B cell (primary cell): ENCODE measurements at regions not wholly inside any gene's neighbourhood (a gene's known extent, or its start where the extent isn't known, plus 50 kb on each side); places are given as distances from the start of the nearest gene placed in this dataset.

Source experiments
- ATAC-seq: fragments of 200-7000 bp; cut with Tn5 transposase; one replicate; pipeline ENCODE4 v1.10.0; 2021; ENCODE audit warnings: low read depth, mild to moderate bottlenecking, moderate number of reproducible peaks, moderate library complexity
- CTCF ChIA-PET: fragments of 350-600 bp; sonication (Branson Sonifier 250); formaldehyde crosslinking; loops from one replicate; lab custom pipeline; 2021; ENCODE audit warnings: antibody characterized with exemption, inconsistent platforms; lab: Charles Lee
- POLR2A ChIA-PET: fragments of 350-600 bp; sonication (Branson Sonifier 250); formaldehyde crosslinking; loops from one replicate; lab custom pipeline; 2021; ENCODE audit warnings: antibody characterized with exemption; lab: Charles Lee
- DNase-seq: peaks from one replicate; pipeline ENCODE4 v3.0.0; 2013
- H2AFZ ChIP-seq: 2 replicates; pipeline ENCODE4 v1.6.1; 2012; ENCODE audit warnings: mild to moderate bottlenecking, low read depth, low read length; ENCODE audit not compliant: insufficient read depth, poor library complexity, severe bottlenecking
- H3K27ac ChIP-seq, 2 donors: 1 replicate in 1 of 2; 2 replicates in 1 of 2; pipeline ENCODE4 v1.5.1; 2012 to 2013; ENCODE audit warnings: low read length in 2 of 2, mild to moderate bottlenecking in 2 of 2, moderate library complexity in 1 of 2
- H3K27me3 ChIP-seq, 4 experiments: fragments of 200-600 bp in 1 of 4; sonication (generic) in 1 of 4; replicated peaks in 1 of 4; 1 replicate in 2 of 4; 2 replicates in 2 of 4; pipeline versions ENCODE4 v1.6.1 to v1.7.0; 2013 to 2016; ENCODE audit warnings: low read length in 3 of 4, mild to moderate bottlenecking in 2 of 4, mixed read lengths in 1 of 4, moderate library complexity in 1 of 4; ENCODE audit not compliant: insufficient read depth in 4 of 4, control insufficient read depth in 3 of 4; ENCODE audit errors: control extremely low read depth in 1 of 4
- H3K36me3 ChIP-seq, 2 experiments: replicated peaks in 1 of 2; 1 replicate in 1 of 2; 2 replicates in 1 of 2; pipeline versions ENCODE4 v1.6.1 to v1.7.1; 2013; ENCODE audit warnings: low read length in 1 of 2; ENCODE audit not compliant: insufficient read depth in 2 of 2, control insufficient read depth in 1 of 2; ENCODE audit errors: control extremely low read depth in 1 of 2, extremely low read depth in 1 of 2
- H3K4me1 ChIP-seq, 2 donors: fragments of 200-600 bp in 1 of 2; sonication (generic) in 1 of 2; 1 replicate in 1 of 2; 2 replicates in 1 of 2; pipeline versions ENCODE4 v1.5.1 to v1.6.1; 2013 to 2017; ENCODE audit warnings: low read length in 2 of 2; ENCODE audit not compliant: control insufficient read depth in 2 of 2, insufficient read depth in 2 of 2
- H3K4me2 ChIP-seq: replicated peaks from 2 replicates; pipeline ENCODE3; 2012; ENCODE audit warnings: mild to moderate bottlenecking, low read depth, low read length; ENCODE audit not compliant: poor library complexity, severe bottlenecking
- H3K4me3 ChIP-seq, 5 experiments: fragments of 200-600 bp in 1 of 5; sonication (generic) in 1 of 5; 1 replicate in 3 of 5; 2 replicates in 2 of 5; pipeline versions ENCODE4 v1.5.1 to v1.7.0; 2011 to 2016; ENCODE audit warnings: low read length in 4 of 5, mild to moderate bottlenecking in 4 of 5, low read depth in 2 of 5, control low read depth in 1 of 5, moderate library complexity in 1 of 5; ENCODE audit not compliant: insufficient read depth in 1 of 5; ENCODE audit errors: control extremely low read depth in 1 of 5, extremely low read depth in 1 of 5
- H3K79me2 ChIP-seq: fragments of 200-600 bp; sonication (generic); one replicate; pipeline ENCODE4 v1.6.0; 2016; ENCODE audit warnings: low read length; ENCODE audit not compliant: control insufficient read depth, insufficient read depth
- H3K9ac ChIP-seq: fragments of 200-600 bp; sonication (generic); 2 replicates; pipeline ENCODE4 v1.6.1; 2017; ENCODE audit warnings: mild to moderate bottlenecking, low read length, moderate library complexity
- H3K9me3 ChIP-seq, 3 donors: one replicate each; pipeline versions ENCODE4 v1.6.1 to v1.7.1; 2013; ENCODE audit warnings: low read length in 2 of 3; ENCODE audit not compliant: control insufficient read depth in 2 of 3, insufficient read depth in 1 of 3; ENCODE audit errors: control extremely low read depth in 1 of 3
- H4K20me1 ChIP-seq: 2 replicates; pipeline ENCODE4 v1.6.0; 2012; ENCODE audit warnings: mild to moderate bottlenecking, low read length; ENCODE audit not compliant: insufficient read depth, control insufficient read depth, poor library complexity, severe bottlenecking
- H3K27ac Mint-ChIP-seq: one replicate; pipeline ENCODE4 v1.8.0; 2021; ENCODE audit warnings: mixed read lengths
- H3K27me3 Mint-ChIP-seq: one replicate; pipeline ENCODE4 v1.8.0; 2021; ENCODE audit warnings: mixed read lengths
- H3K4me1 Mint-ChIP-seq: one replicate; pipeline ENCODE4 v1.8.0; 2021; ENCODE audit warnings: mixed read lengths
- H3K4me3 Mint-ChIP-seq: one replicate; pipeline ENCODE4 v1.8.0; 2021; ENCODE audit warnings: mixed read lengths
- H3K9me3 Mint-ChIP-seq: one replicate; pipeline ENCODE4 v1.8.0; 2022; ENCODE audit warnings: mixed read lengths; ENCODE audit not compliant: insufficient read depth
- EZH2 ChIP-seq: IDR thresholded peaks from 2 replicates; pipeline ENCODE4 v1.6.1; 2012; ENCODE audit warnings: borderline replicate concordance, low read depth, mild to moderate bottlenecking, moderate library complexity, low read length; ENCODE audit not compliant: insufficient read depth, poor library complexity, severe bottlenecking
- WGBS: methylation state at CpG from one replicate; pipeline ENCODE4 v1.1.5; 2013; ENCODE audit warnings: missing lambda C conversion rate; ENCODE audit not compliant: insufficient coverage; 5-methylcytosine and 5-hydroxymethylcytosine counted together
- intact Hi-C: fragments of 100-400 bp; cut with micrococcal nuclease; formaldehyde crosslinking; loops from one replicate; pipeline ENCODE4 v1.10.0; 2022
- TF ChIP-seq, protein P1 (sequence below): fragments of 200-600 bp; IDR thresholded peaks from one replicate; pipeline ENCODE4 v1.8.0; 2022; ENCODE audit warnings: antibody characterized with exemption, mild to moderate bottlenecking

DNA sequence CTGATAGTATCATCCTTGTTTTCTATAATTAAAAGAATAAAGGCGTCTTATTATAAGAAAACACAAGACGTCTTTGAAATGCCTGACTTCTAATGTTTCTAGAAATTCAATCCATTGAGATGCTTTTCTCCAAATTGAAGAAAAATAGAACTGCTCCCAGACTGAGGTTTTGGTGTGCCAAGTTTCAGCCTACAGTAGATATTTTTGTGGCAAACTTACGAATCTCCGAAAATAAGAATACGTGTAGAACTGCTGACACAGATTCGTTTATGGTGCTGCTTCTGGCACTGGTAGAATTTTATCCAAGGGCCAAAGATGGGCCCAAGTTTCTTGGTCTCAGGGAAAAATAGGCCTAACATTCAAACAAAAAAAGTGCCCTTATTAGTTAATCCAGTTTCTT, 554.5 kb upstream of the NR5A2 start:
- H4K20me1 ChIP-seq = no peaks in the 10 kb centered on the region
- H3K4me1 ChIP-seq = no peaks in the 10 kb centered on the region
- 69% methylated on average over 3 of the region's 6 CpGs for WGBS
- H3K79me2 ChIP-seq = no peaks in the 10 kb centered on the region
- no peak overlapping the region for H3K4me2 ChIP-seq
- peaks cover 2% of the 10 kb centered on the region for H3K4me1 Mint-ChIP-seq
- H3K27ac ChIP-seq = no peak overlapping the region
- no peak overlapping the region for H3K9ac ChIP-seq
- H3K9me3 Mint-ChIP-seq = no peaks in the 10 kb centered on the region
- H3K9me3 ChIP-seq = no peaks in the 10 kb centered on the region
- ChIA-PET POLR2A (no interaction called here), CTCF (no interaction called here)
- H3K4me3 Mint-ChIP-seq = no peak overlapping the region
- no peaks in the 10 kb centered on the region for H3K36me3 ChIP-seq
- no peak overlapping the region for H3K27ac Mint-ChIP-seq
- H3K27me3 Mint-ChIP-seq = no peaks in the 10 kb centered on the region
- H3K27me3 ChIP-seq = no peaks in the 10 kb centered on the region
- no peak for TF ChIP-seq EZH2
- TF ChIP-seq, protein P1, sequence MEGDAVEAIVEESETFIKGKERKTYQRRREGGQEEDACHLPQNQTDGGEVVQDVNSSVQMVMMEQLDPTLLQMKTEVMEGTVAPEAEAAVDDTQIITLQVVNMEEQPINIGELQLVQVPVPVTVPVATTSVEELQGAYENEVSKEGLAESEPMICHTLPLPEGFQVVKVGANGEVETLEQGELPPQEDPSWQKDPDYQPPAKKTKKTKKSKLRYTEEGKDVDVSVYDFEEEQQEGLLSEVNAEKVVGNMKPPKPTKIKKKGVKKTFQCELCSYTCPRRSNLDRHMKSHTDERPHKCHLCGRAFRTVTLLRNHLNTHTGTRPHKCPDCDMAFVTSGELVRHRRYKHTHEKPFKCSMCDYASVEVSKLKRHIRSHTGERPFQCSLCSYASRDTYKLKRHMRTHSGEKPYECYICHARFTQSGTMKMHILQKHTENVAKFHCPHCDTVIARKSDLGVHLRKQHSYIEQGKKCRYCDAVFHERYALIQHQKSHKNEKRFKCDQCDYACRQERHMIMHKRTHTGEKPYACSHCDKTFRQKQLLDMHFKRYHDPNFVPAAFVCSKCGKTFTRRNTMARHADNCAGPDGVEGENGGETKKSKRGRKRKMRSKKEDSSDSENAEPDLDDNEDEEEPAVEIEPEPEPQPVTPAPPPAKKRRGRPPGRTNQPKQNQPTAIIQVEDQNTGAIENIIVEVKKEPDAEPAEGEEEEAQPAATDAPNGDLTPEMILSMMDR = no peak
- intact Hi-C loops = no loop called here
- DNase-seq = no peak
- no peak overlapping the region for H2AFZ ChIP-seq
- H3K4me3 ChIP-seq = no peak overlapping the region
- no peak for ATAC-seq

GRCh38 chr1:199474738-199475137, 552.8 kb upstream of the NR5A2 start:
- ATAC-seq (no peak), DNase-seq (no peak)
- Mint-ChIP-seq H3K4me3 (no peak overlapping the region), H3K4me1 (peaks cover 2% of the 10 kb centered on the region), H3K27ac (no peak overlapping the region), H3K27me3 (no peaks in the 10 kb centered on the region), H3K9me3 (no peaks in the 10 kb centered on the region)
- H3K9me3 ChIP-seq = no peaks in the 10 kb centered on the region
- no peak overlapping the region for H3K27ac ChIP-seq
- ChIA-PET POLR2A (no interaction called here), CTCF (interaction anchor here (1.6 kb wide), 1 partner anchor 11 kb away, joined by 4 read pairs; no protein-coding TSS in a partner anchor)
- H3K27me3 ChIP-seq = no peaks in the 10 kb centered on the region
- WGBS = no CpG with 5 or more reads among the region's 2 CpGs
- no peaks in the 10 kb centered on the region for H3K4me1 ChIP-seq
- H3K36me3 ChIP-seq = no peaks in the 10 kb centered on the region
- H3K4me2 ChIP-seq = no peak overlapping the region
- H3K9ac ChIP-seq = no peak overlapping the region
- H3K79me2 ChIP-seq = no peaks in the 10 kb centered on the region
- H2AFZ ChIP-seq = no peak overlapping the region
- TF ChIP-seq EZH2 = no peak
- TF ChIP-seq, protein P1 = no peak
- intact Hi-C loops = no loop called here
- H4K20me1 ChIP-seq = no peaks in the 10 kb centered on the region
- no peak overlapping the region for H3K4me3 ChIP-seq
